ENCODE measurements at regions not wholly inside any gene's neighbourhood (a gene's known extent, or its start where the extent isn't known, plus 50 kb on each side); places are given as distances from the start of the nearest gene placed in this dataset.
A peak's percentile ranks its signal among the peaks of the same experiment; 100 is the strongest.

GRCh38 chr9:88775037-88775471, 216.2 kb upstream of the S1PR3 start:
- no peak for TF ChIP-seq CTCF (IDR thresholded peaks at IDR 0.05; ENCODE audit: extremely low read depth in 1 of 2, insufficient read depth in 1 of 2, low read depth in 1 of 2, low read length in 2 of 2)
- TF ChIP-seq POLR2A (IDR thresholded peaks at IDR 0.05; ENCODE audit: low read depth, low read length): no peak
- TF ChIP-seq POLR2AphosphoS5 (IDR thresholded peaks at IDR 0.05; ENCODE audit: insufficient read depth, low read depth, low read length): no peak
- TF ChIP-seq GATA2 (IDR thresholded peaks at IDR 0.05; ENCODE audit: insufficient read depth, insufficient read length, low read depth, low read length): peak; percentile 53
- TF ChIP-seq EZH2 (IDR thresholded peaks at IDR 0.05; ENCODE audit: borderline replicate concordance, low read depth, low read length, severe bottlenecking): no peak
- no peak for TF ChIP-seq JUN (IDR thresholded peaks at IDR 0.05; ENCODE audit: borderline replicate concordance, insufficient read depth, insufficient read length, low read depth)
- no peak for TF ChIP-seq MAX (IDR thresholded peaks at IDR 0.05; ENCODE audit: insufficient read depth, insufficient read length)
- no peak for TF ChIP-seq MYC (IDR thresholded peaks at IDR 0.05; ENCODE audit: low read depth, low read length)
- peak; percentile 46 for TF ChIP-seq FOS (IDR thresholded peaks at IDR 0.05; ENCODE audit: borderline replicate concordance, insufficient read depth, low read length)

All from endothelial cell of umbilical vein (primary cell).